ENCODE measurements at regions not wholly inside any gene's neighbourhood (a gene's known extent, or its start where the extent isn't known, plus 50 kb on each side); places are given as distances from the start of the nearest gene placed in this dataset.

- no peak for TF ChIP-seq GATA2 (IDR thresholded peaks at IDR 0.05; ENCODE audit: low read depth, low read length)
- TF ChIP-seq GATA3 (IDR thresholded peaks at IDR 0.05; ENCODE audit: low read depth, low read length): no peak
Observed at GRCh38 chr7:51705701-51706100, 389.1 kb upstream of the COBL start.
